H7 (cell line): ENCODE measurements at regions not wholly inside any gene's neighbourhood (a gene's known extent, or its start where the extent isn't known, plus 50 kb on each side); places are given as distances from the start of the nearest gene placed in this dataset.
"Not testable (repeated sequence)": the region's sequence is repeated elsewhere in the genome, so short reads cannot be mapped to it uniquely, and the experiment has no call there.

ENCODE experiments used
- DNase-seq: peaks from one replicate; pipeline ENCODE4 v3.0.0; 2012
- H3K27me3 ChIP-seq: 2 replicates; pipeline ENCODE4 v1.6.0; 2011; ENCODE audit warnings: mild to moderate bottlenecking, low read length; ENCODE audit not compliant: control insufficient read depth, insufficient read depth
- H3K36me3 ChIP-seq: replicated peaks from 2 replicates; pipeline ENCODE4 v1.5.1; 2011; ENCODE audit warnings: low read length; ENCODE audit not compliant: control insufficient read depth, insufficient read depth
- H3K4me3 ChIP-seq: 2 replicates; pipeline ENCODE4 v1.5.1; 2011; ENCODE audit warnings: low read depth, mild to moderate bottlenecking, control low read depth, low read length, moderate library complexity; ENCODE audit not compliant: insufficient read depth

- Histone ChIP-seq H3K27me3 (no peaks in the 10 kb centered on the region), H3K4me3 (no peak overlapping the region), H3K36me3 (no peaks in the 10 kb centered on the region)
- DNase-seq: no peak
These were observed 354.2 kb downstream of the MRPS30 start for GRCh38 chr5:45162974-45163373.

- DNase-seq: no peak
- no peaks in the 10 kb centered on the region for H3K27me3 ChIP-seq
- H3K4me3 ChIP-seq: no peak overlapping the region
- no peaks in the 10 kb centered on the region for H3K36me3 ChIP-seq
These were observed 362.8 kb downstream of the MRPS30 start for GRCh38 chr5:45171563-45171962.

- not testable (repeated sequence) for H3K4me3 ChIP-seq, DNase-seq, H3K36me3 ChIP-seq, H3K27me3 ChIP-seq
These were observed 363.9 kb downstream of the MRPS30 start for GRCh38 chr5:45172634-45173033.

- no peak for DNase-seq
- no peaks in the 10 kb centered on the region for H3K27me3 ChIP-seq
- H3K4me3 ChIP-seq: no peak overlapping the region
- no peaks in the 10 kb centered on the region for H3K36me3 ChIP-seq
These were observed 370.9 kb downstream of the MRPS30 start for GRCh38 chr5:45179686-45180085.

- Histone ChIP-seq H3K4me3 (no peak overlapping the region), H3K27me3 (no peaks in the 10 kb centered on the region), H3K36me3 (no peaks in the 10 kb centered on the region)
- no peak for DNase-seq
These were observed 380.3 kb downstream of the MRPS30 start for GRCh38 chr5:45189042-45189441.

- no peaks in the 10 kb centered on the region for H3K36me3 ChIP-seq
- no peak overlapping the region for H3K4me3 ChIP-seq
- DNase-seq: no peak
- no peaks in the 10 kb centered on the region for H3K27me3 ChIP-seq
These were observed 380.7 kb downstream of the MRPS30 start for GRCh38 chr5:45189481-45189880.

- Histone ChIP-seq H3K36me3 (no peaks in the 10 kb centered on the region), H3K27me3 (no peaks in the 10 kb centered on the region), H3K4me3 (no peak overlapping the region)
- no peak for DNase-seq
These were observed 386.3 kb downstream of the MRPS30 start for GRCh38 chr5:45195026-45195425.
